Central memory CD4-positive, alpha-beta T cell (primary cell): ENCODE measurements at regions not wholly inside any gene's neighbourhood (a gene's known extent, or its start where the extent isn't known, plus 50 kb on each side); places are given as distances from the start of the nearest gene placed in this dataset.

ENCODE experiments used
- DNase-seq: peaks from one replicate; pipeline ENCODE4 v3.0.0; 2022

DNA sequence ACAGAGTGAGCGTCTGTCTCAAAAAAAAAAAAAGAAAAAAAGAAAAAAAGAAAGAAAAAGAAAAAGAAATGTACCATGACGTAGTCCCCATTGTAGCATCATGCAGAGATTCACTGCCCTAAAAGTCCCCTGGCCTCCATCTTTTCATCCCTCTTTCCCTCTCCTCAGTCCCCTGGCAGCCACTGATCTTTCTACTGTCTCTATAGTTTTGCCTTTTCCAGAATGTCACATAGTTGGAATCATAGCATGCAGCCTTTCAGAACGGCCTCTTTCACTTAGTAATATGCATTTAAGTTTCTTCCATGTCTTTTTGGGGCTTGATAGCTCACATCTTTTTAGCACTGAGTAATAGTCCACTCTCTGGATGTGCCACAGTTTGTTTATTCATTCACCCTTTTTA lies 60.5 kb upstream of the NCOR2 start:
- no peak for DNase-seq

DNA sequence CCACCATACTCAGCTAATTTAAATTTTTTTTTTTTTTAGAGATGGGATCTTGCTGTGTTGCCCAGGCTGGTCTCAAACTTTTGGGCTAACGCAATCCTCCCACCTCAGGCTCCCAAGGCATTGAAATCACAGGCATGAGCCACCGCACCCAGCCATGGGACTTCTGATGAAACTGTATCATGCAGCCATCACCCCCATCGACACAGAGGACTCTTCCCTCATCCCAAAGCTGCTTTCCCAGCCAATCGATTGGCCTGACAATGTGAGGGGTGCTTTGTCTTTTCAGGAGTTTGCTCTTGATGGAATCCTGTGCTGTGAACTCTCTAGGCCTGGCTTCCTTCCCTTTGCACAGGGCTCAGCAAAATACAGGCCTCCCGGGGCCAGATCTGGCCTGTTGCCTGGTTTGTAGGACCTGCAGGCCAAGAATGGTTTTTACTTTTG lies 59.6 kb upstream of the NCOR2 start:
- DNase-seq = no peak

DNA sequence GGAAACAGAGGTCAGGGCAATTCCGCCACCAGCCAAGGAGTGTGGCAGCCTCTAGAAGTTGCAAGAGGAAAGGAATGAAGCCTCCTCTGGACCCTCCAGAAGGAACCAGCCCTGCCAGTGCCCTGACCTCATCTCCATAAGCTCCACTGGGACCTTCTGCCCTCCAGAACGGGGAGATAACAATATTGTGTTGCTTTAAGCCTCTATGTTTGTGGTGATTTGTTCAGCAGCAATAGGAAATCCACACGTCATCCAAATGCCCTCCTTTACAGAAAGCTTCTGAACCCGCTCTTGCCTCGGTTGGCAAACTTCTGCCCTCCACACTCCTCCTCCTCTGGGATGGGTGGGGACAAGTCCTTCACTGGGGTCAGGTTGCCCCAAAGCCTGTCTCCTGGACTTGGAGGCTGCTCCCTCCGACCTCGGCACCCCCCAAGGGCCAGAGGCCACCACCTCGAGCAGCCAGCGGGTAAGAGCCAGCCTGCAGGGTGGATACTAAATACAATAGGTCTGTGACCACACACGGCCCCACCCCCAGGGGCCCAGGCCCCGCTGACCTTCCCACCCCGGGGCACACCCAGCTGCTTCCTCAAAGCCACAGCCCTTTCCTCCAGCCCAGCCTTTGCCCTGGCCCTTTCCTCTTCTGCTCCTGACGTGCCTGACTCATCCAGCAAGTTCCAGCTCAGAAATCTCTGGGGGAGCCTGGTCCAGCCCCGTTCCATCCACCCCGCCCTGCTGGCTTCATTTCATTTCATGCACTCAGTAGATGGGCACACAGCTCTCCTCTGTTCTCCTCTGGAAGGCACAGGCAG lies 58.7 kb upstream of the NCOR2 start:
- DNase-seq = no peak

DNA sequence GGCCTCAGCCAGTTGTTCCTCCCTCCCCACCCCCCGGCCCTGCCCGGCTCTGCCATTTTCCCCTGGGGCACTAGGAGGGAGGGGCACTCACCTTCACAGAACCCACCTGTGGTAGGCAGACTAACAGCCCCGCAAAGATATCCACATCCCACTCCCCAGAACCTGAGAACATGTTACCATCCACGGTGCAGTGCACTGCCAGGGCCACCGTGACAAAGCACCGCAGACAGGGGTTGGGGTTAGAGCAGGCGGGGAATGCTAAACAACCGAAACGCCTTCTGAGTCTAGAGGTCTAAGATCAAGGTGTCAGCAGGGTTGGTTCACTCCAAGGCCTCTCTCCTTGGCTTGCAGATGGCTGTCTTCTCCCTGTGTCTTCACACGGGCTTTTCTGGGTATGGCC lies 57.4 kb upstream of the NCOR2 start:
- DNase-seq = no peak

DNA sequence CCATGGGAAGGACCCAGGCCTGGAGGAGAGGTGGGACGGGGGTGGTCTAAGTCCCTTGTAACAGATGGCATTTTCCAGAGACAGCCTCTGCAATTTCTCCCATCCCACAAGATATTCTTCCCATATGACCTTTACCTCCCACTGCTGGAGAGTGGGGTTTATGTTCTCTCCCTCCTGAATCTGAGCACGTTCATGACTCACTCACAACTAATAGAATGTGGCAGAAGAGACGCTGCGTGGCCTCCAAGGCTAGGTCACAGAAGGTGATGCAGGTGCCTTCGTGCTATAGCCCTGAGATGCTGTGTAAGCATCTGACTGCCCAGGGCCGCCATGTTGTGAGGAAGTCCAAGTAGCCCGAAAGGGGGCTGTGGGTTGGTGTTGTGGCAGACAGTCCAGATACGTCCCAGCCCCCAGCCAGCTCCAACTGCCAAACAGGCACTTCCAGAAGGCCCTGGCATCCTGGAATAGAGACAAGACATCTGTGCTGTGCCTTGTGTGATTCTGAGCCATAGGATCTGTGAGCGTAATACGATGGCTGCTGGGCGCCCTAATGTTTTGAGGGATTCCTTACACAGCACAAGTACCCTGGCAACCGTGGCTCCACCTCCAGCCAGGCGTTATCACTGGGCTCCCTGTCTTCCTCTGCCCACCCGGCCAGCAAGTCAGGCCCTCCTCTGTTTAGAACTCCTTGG lies 56.1 kb upstream of the NCOR2 start:
- DNase-seq = no peak

DNA sequence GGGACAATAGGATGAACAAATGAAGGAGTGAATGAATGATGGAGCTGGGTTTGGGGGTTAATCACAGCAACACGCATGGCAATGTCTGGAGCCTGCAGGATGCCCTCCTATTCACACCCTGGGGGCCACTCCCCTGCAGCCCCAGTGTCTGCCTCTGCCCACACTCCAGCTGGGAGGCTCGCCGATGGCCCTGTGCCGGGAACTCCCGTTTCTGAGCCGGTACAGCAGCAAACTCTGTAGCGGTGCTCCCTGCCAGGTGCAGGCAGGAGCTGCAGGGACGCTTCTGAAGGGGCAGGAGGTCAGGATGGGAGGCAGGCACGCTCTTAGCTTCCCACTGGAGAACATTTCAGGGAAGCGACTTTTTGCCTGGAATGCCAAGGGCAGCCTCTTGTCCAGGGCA lies 55.4 kb upstream of the NCOR2 start:
- no peak for DNase-seq

DNA sequence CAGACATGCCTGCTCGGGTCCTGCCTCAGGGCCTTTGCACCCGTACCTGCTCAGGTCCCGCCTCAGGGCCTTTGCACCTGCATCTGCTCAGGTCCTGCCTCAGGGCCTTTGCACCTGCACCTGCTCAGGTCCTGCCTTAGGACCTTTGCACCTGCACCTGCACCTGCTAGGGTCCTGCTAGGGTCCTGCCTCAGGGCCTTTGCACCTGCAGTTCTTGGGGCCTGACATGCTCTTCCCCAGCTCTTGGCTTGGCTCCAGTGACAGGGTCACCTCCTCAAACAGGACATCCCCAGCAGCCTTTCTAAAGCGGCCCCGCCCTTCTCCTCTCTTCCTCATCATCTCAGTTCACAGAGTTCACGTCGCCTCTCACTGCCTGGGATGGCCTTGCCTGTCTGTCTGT lies 54.9 kb upstream of the NCOR2 start:
- DNase-seq = no peak

DNA sequence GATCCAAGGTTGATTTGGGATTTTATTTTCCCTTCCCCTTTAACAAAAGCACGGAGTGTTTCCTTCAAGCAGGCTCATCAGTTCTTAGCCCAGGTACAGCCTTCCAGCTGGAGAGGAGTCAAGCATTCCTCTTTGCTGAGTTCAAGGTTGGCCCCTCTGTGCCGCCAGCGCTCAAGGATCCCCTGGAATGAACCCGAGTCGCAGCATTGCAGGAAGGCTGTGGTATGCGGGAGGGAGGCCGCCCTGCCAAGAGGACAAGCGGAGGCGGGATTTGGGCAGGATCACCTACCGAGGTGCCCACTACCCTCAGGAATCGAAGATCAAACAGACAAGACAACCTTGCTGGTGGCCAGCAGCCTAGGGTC lies 53.9 kb upstream of the NCOR2 start:
- DNase-seq = no peak

DNA sequence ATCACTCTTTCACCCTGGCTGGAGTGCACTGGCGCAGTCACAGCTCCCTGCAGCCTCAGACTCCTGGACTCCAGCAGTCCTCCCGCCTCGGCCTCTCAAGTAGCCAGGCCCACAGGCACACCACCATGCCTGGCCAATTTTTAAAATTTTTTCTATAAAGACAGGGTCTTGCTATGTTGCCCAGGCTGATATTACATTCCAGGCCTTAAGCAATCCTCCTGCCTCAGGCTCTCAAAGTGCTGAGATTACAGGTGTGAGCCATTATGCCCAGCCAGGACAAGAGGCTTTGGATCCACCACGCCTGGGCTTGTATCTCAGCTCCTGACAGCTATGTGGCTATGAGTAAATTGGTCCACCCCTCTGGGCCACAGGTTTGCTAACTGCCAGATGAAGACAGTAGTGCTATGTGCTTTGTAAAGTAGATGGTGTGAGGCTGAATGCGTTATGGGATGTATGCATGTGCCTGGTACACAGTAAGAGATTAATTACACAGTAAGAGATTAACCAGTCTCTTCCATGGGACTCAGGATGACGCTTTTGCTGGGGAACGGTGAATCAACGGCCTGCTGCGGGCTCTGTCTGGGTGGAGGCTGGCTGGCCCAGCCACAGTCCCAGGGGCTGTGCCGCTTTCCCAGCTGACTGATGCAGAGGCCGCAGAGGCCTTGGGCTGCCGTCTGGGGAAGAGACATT lies 53.3 kb upstream of the NCOR2 start:
- no peak for DNase-seq

DNA sequence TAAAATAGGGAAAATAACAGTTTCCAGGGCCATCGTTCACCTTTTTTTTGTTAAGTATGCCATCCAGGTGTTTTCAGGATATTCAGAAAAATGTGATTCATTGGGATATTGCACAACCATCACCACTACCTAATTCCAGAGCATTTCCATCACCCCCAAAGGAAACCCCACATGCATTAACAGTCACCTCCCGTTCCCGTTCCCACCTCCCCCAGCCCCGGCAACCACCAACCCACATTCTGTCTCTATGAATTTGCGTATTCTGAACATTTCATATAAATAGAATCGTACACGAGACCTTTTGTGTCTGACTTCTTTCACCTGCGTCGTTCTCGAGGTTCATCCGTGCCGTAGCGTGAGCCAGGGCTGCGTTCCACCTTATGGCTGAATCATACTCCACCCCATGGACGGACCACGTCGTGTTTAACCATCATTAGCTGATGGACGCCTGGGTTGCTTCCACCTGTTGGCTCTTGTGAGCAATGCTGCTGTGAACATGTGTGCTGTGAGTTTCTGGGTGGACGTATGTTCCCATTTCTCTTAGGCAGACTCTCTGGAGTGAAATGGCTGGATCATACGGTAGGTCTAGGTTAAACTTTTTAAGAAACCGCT lies 51.0 kb upstream of the NCOR2 start:
- no peak for DNase-seq

DNA sequence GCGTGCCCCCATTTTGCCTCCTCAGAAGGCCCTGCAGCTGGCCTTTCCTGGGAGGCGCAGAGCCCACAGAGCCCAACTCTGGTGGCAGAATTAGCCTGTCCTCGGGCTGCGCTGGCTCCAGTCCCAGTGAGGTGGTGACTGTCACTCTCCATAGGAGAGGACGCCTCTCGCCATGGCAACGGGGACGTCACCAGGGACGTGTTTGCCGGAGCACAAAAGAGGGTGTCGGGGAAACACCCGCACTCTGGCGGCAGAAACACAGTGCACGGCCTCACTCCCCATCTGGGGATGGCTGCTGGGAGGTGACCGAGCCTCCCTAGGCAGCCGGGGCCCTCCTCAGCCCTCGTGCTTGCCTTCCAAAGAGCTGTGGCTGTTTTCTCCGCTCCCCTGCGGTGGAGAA lies 50.2 kb upstream of the NCOR2 start:
- DNase-seq = no peak
